ENCODE measurements at regions not wholly inside any gene's neighbourhood (a gene's known extent, or its start where the extent isn't known, plus 50 kb on each side); places are given as distances from the start of the nearest gene placed in this dataset.

- H3F3A ChIP-seq (ENCODE audit: insufficient read depth, low read length): no peaks in the 10 kb centered on the region
- no peaks in the 10 kb centered on the region for H3K27me3 ChIP-seq (ENCODE audit: insufficient read depth, low read length)
- H3K79me2 ChIP-seq (ENCODE audit: insufficient read depth, low read length): no peaks in the 10 kb centered on the region
- H4K20me1 ChIP-seq (ENCODE audit: insufficient read depth, low read length): no peaks in the 10 kb centered on the region
- no peak overlapping the region for H3K4me2 ChIP-seq (ENCODE audit: low read length)
- no peaks in the 10 kb centered on the region for H3K4me1 ChIP-seq (ENCODE audit: insufficient read depth, low read length, severe bottlenecking)
- H3K36me3 ChIP-seq (ENCODE audit: insufficient read depth, low read length): no peaks in the 10 kb centered on the region
- TF ChIP-seq EZH2 (IDR thresholded peaks at IDR 0.05; ENCODE audit: borderline replicate concordance, low read length): no peak
- TF ChIP-seq CTCF (IDR thresholded peaks at IDR 0.05; ENCODE audit: low read length): no peak
- no peak overlapping the region for H3K27ac ChIP-seq (ENCODE audit: low read depth, low read length, poor library complexity, severe bottlenecking)
- H2AFZ ChIP-seq (ENCODE audit: low read length): no peak overlapping the region
- no peak overlapping the region for H3K9ac ChIP-seq (ENCODE audit: low read length)
- no peaks in the 10 kb centered on the region for H3K9me3 ChIP-seq (ENCODE audit: low read length)
- no peaks in the 10 kb centered on the region for H3K9me2 ChIP-seq (ENCODE audit: low read depth, low read length)
- H3K4me3 ChIP-seq (ENCODE audit: low read depth, low read length, poor library complexity, severe bottlenecking): no peak overlapping the region
These were observed 420.7 kb upstream of the CADM1 start for GRCh38 chr11:115924744-115925567.

GRCh38 chr11:115922876-115923275, 418.7 kb upstream of the CADM1 start:
- Histone ChIP-seq H3F3A (ENCODE audit: insufficient read depth, low read length) (no peaks in the 10 kb centered on the region), H3K9me3 (ENCODE audit: low read length) (no peaks in the 10 kb centered on the region), H4K20me1 (ENCODE audit: insufficient read depth, low read length) (no peaks in the 10 kb centered on the region), H3K27me3 (ENCODE audit: insufficient read depth, low read length) (no peaks in the 10 kb centered on the region), H3K27ac (ENCODE audit: low read depth, low read length, poor library complexity, severe bottlenecking) (no peak overlapping the region), H3K4me1 (ENCODE audit: insufficient read depth, low read length, severe bottlenecking) (no peaks in the 10 kb centered on the region), H3K79me2 (ENCODE audit: insufficient read depth, low read length) (no peaks in the 10 kb centered on the region), H2AFZ (ENCODE audit: low read length) (no peak overlapping the region), H3K4me2 (ENCODE audit: low read length) (no peak overlapping the region), H3K4me3 (ENCODE audit: low read depth, low read length, poor library complexity, severe bottlenecking) (no peak overlapping the region), H3K36me3 (ENCODE audit: insufficient read depth, low read length) (no peaks in the 10 kb centered on the region), H3K9ac (ENCODE audit: low read length) (no peak overlapping the region), H3K9me2 (ENCODE audit: low read depth, low read length) (no peaks in the 10 kb centered on the region)
- TF ChIP-seq CTCF (IDR thresholded peaks at IDR 0.05; ENCODE audit: low read length) (no peak), EZH2 (IDR thresholded peaks at IDR 0.05; ENCODE audit: borderline replicate concordance, low read length) (no peak)

- no peak overlapping the region for H3K9ac ChIP-seq (ENCODE audit: low read length)
- no peaks in the 10 kb centered on the region for H3F3A ChIP-seq (ENCODE audit: insufficient read depth, low read length)
- no peaks in the 10 kb centered on the region for H4K20me1 ChIP-seq (ENCODE audit: insufficient read depth, low read length)
- no peak overlapping the region for H3K27ac ChIP-seq (ENCODE audit: low read depth, low read length, poor library complexity, severe bottlenecking)
- H3K4me1 ChIP-seq (ENCODE audit: insufficient read depth, low read length, severe bottlenecking): no peaks in the 10 kb centered on the region
- no peak overlapping the region for H3K4me3 ChIP-seq (ENCODE audit: low read depth, low read length, poor library complexity, severe bottlenecking)
- H3K4me2 ChIP-seq (ENCODE audit: low read length): no peak overlapping the region
- no peaks in the 10 kb centered on the region for H3K79me2 ChIP-seq (ENCODE audit: insufficient read depth, low read length)
- no peaks in the 10 kb centered on the region for H3K9me3 ChIP-seq (ENCODE audit: low read length)
- no peaks in the 10 kb centered on the region for H3K27me3 ChIP-seq (ENCODE audit: insufficient read depth, low read length)
- TF ChIP-seq CTCF (IDR thresholded peaks at IDR 0.05; ENCODE audit: low read length): no peak
- no peak for TF ChIP-seq EZH2 (IDR thresholded peaks at IDR 0.05; ENCODE audit: borderline replicate concordance, low read length)
- no peaks in the 10 kb centered on the region for H3K36me3 ChIP-seq (ENCODE audit: insufficient read depth, low read length)
- H2AFZ ChIP-seq (ENCODE audit: low read length): no peak overlapping the region
- no peaks in the 10 kb centered on the region for H3K9me2 ChIP-seq (ENCODE audit: low read depth, low read length)
These were observed 417.8 kb upstream of the CADM1 start for GRCh38 chr11:115921986-115922385.

Data from OCI-LY1 (cell line).